Caco-2 (cell line): ENCODE measurements at regions not wholly inside any gene's neighbourhood (a gene's known extent, or its start where the extent isn't known, plus 50 kb on each side); places are given as distances from the start of the nearest gene placed in this dataset.

Experiments
- BruUV-seq: library from RNA; stranded (reverse); fragments of 400-500 nt; replicated peaks from 2 replicates; lab custom pipeline; 2021; lab: Mats Ljungman, UMichigan
- CTCF ChIA-PET: fragments of 300-600 bp; sonication (Branson Sonifier 250); formaldehyde crosslinking; loops from one replicate; lab custom pipeline; 2022; ENCODE audit warnings: antibody characterized with exemption; lab: Charles Lee
- POLR2A ChIA-PET: fragments of 300-600 bp; sonication (Branson Sonifier 250); formaldehyde crosslinking; loops from one replicate; lab custom pipeline; 2022; ENCODE audit warnings: antibody characterized with exemption; lab: Charles Lee
- DNase-seq, 2 experiments: peaks; one replicate each; pipeline versions ENCODE4 v3.0.0 to v3.0.0-alpha.2; 2020 to 2022
- H3K27me3 ChIP-seq: replicated peaks from 2 replicates; pipeline ENCODE4 v1.6.0; 2011; ENCODE audit warnings: low read length; ENCODE audit not compliant: control insufficient read depth, insufficient read depth
- H3K36me3 ChIP-seq: 2 replicates; pipeline ENCODE4 v1.5.1; 2011; ENCODE audit warnings: low read length; ENCODE audit not compliant: control insufficient read depth, insufficient read depth
- H3K4me1 ChIP-seq: fragments of 250-450 bp; sonication (Bioruptor Pico); 2 replicates; pipeline ENCODE4 v1.5.1; 2020; ENCODE audit warnings: mild to moderate bottlenecking
- H3K4me3 ChIP-seq: 2 replicates; pipeline ENCODE4 v1.5.1; 2011; ENCODE audit warnings: low read depth, mild to moderate bottlenecking, control low read depth, low read length
- H3K9me3 ChIP-seq: fragments of 250-450 bp; sonication (Bioruptor Pico); 2 replicates; pipeline ENCODE4 v1.5.1; 2020; ENCODE audit warnings: mild to moderate bottlenecking, moderate library complexity
- H3K27ac Mint-ChIP-seq: one replicate; pipeline ENCODE4 v1.8.0; 2022; ENCODE audit warnings: mixed read lengths; ENCODE audit not compliant: unreplicated experiment
- H3K27me3 Mint-ChIP-seq: one replicate; pipeline ENCODE4 v1.8.0; 2022; ENCODE audit warnings: mixed read lengths; ENCODE audit not compliant: insufficient read depth, unreplicated experiment
- H3K36me3 Mint-ChIP-seq: one replicate; pipeline ENCODE4 v1.8.0; 2022; ENCODE audit warnings: mild to moderate bottlenecking, mixed read lengths; ENCODE audit not compliant: insufficient read depth, unreplicated experiment
- H3K4me1 Mint-ChIP-seq: one replicate; pipeline ENCODE4 v1.8.0; 2022; ENCODE audit warnings: low read depth, mixed read lengths; ENCODE audit not compliant: unreplicated experiment
- H3K4me3 Mint-ChIP-seq: one replicate; pipeline ENCODE4 v1.8.0; 2022; ENCODE audit warnings: mild to moderate bottlenecking, moderate library complexity, mixed read lengths; ENCODE audit not compliant: unreplicated experiment
- H3K9me3 Mint-ChIP-seq: one replicate; pipeline ENCODE4 v1.8.0; 2022; ENCODE audit warnings: mixed read lengths; ENCODE audit not compliant: unreplicated experiment
- CTCF ChIP-seq, 2 experiments: fragments of 200-600 bp in 1 of 2; IDR thresholded peaks; 1 replicate in 1 of 2; 2 replicates in 1 of 2; pipeline versions ENCODE4 v1.5.1 to v1.8.0; 2011 to 2022; ENCODE audit warnings: antibody characterized with exemption in 1 of 2, control low read depth in 1 of 2, inconsistent platforms in 1 of 2, low read depth in 1 of 2, low read length in 1 of 2, mild to moderate bottlenecking in 1 of 2, moderate library complexity in 1 of 2; ENCODE audit not compliant: insufficient read depth in 1 of 2, severe bottlenecking in 1 of 2, unreplicated experiment in 1 of 2
- intact Hi-C: fragments of 100-400 bp; cut with micrococcal nuclease; formaldehyde crosslinking; loops from one replicate; pipeline ENCODE4 v1.10.0; 2022; ENCODE audit not compliant: unreplicated experiment

GRCh38 chr5:118224546-118224945, 763.8 kb downstream of the DTWD2 start:
- CTCF ChIA-PET, result no interaction called here
- BruUV-seq, result no TSS peak
- H3K27me3 Mint-ChIP-seq, result no peaks in the 10 kb centered on the region

GRCh38 chr5:118220556-118221195, 767.7 kb downstream of the DTWD2 start:
- H3K9me3 ChIP-seq, result no peaks in the 10 kb centered on the region
- no peak for DNase-seq
- no TSS peak for BruUV-seq
- Mint-ChIP-seq H3K4me3 (no peak overlapping the region), H3K9me3 (no peaks in the 10 kb centered on the region), H3K27ac (no peak overlapping the region), H3K4me1 (no peaks in the 10 kb centered on the region), H3K27me3 (no peaks in the 10 kb centered on the region), H3K36me3 (no peaks in the 10 kb centered on the region)
- ChIA-PET POLR2A (no interaction called here), CTCF (no interaction called here)
- no peaks in the 10 kb centered on the region for H3K4me1 ChIP-seq
- intact Hi-C loops, result no loop called here
- no peak for TF ChIP-seq CTCF (IDR thresholded peaks at IDR 0.05; ENCODE audit: insufficient read depth in 1 of 2, low read depth in 1 of 2, low read length in 1 of 2, severe bottlenecking in 1 of 2, unreplicated experiment in 1 of 2)
- H3K4me3 ChIP-seq, result no peak overlapping the region
- H3K36me3 ChIP-seq, result no peaks in the 10 kb centered on the region
- no peaks in the 10 kb centered on the region for H3K27me3 ChIP-seq

More at GRCh38 chr5:118224546-118224945, 763.8 kb downstream of the DTWD2 start:
- Histone ChIP-seq H3K4me3 (no peak overlapping the region), H3K36me3 (no peaks in the 10 kb centered on the region), H3K9me3 (no peaks in the 10 kb centered on the region), H3K27me3 (no peaks in the 10 kb centered on the region), H3K4me1 (no peaks in the 10 kb centered on the region)
- intact Hi-C loops, result no loop called here
- Mint-ChIP-seq H3K4me3 (no peak overlapping the region), H3K4me1 (no peaks in the 10 kb centered on the region), H3K27ac (no peak overlapping the region), H3K36me3 (no peaks in the 10 kb centered on the region), H3K9me3 (no peaks in the 10 kb centered on the region)
- POLR2A ChIA-PET, result no interaction called here
- TF ChIP-seq CTCF (IDR thresholded peaks at IDR 0.05; ENCODE audit: insufficient read depth in 1 of 2, low read depth in 1 of 2, low read length in 1 of 2, severe bottlenecking in 1 of 2, unreplicated experiment in 1 of 2), result no peak
- DNase-seq, result no peak

GRCh38 chr5:118211606-118212005, 776.7 kb downstream of the DTWD2 start:
- Histone ChIP-seq H3K4me1 (no peaks in the 10 kb centered on the region), H3K4me3 (no peak overlapping the region), H3K27me3 (no peaks in the 10 kb centered on the region), H3K9me3 (peaks cover 12% of the 10 kb centered on the region; the same call in 1 of the 2 replicates), H3K36me3 (no peaks in the 10 kb centered on the region)
- no peak overlapping the region for H3K27ac Mint-ChIP-seq
- H3K27me3 Mint-ChIP-seq, result peaks cover 6% of the 10 kb centered on the region
- H3K9me3 Mint-ChIP-seq, result peaks cover 11% of the 10 kb centered on the region
- no peak overlapping the region for H3K4me3 Mint-ChIP-seq
- TF ChIP-seq CTCF (IDR thresholded peaks at IDR 0.05; ENCODE audit: insufficient read depth in 1 of 2, low read depth in 1 of 2, low read length in 1 of 2, severe bottlenecking in 1 of 2, unreplicated experiment in 1 of 2), result no peak
- ChIA-PET POLR2A (no interaction called here), CTCF (no interaction called here)
- no peaks in the 10 kb centered on the region for H3K4me1 Mint-ChIP-seq
- intact Hi-C loops, result no loop called here
- BruUV-seq, result no TSS peak
- no peaks in the 10 kb centered on the region for H3K36me3 Mint-ChIP-seq
- DNase-seq, result no peak
